Breast epithelium (tissue), 3 donors: ENCODE measurements at regions not wholly inside any gene's neighbourhood (a gene's known extent, or its start where the extent isn't known, plus 50 kb on each side); places are given as distances from the start of the nearest gene placed in this dataset.

Source experiments
- POLR2A ChIP-seq: fragments of 450-650 bp; IDR thresholded peaks from one replicate; pipeline ENCODE4 v1.6.1; 2016; ENCODE audit warnings: antibody characterized with exemption, mild to moderate bottlenecking, moderate library complexity
- POLR2AphosphoS5 ChIP-seq, 3 donors: sonication (generic); formaldehyde crosslinking; IDR thresholded peaks; one replicate each; pipeline ENCODE4 v1.6.1; 2017; ENCODE audit warnings: antibody characterized with exemption in 3 of 3
- TF ChIP-seq, protein P1 (sequence below), 3 donors: fragments of 450-650 bp; IDR thresholded peaks; one replicate each; pipeline ENCODE4 v1.5.1; 2016 to 2017; ENCODE audit warnings: antibody characterized with exemption in 3 of 3, mild to moderate bottlenecking in 3 of 3, moderate library complexity in 3 of 3

DNA sequence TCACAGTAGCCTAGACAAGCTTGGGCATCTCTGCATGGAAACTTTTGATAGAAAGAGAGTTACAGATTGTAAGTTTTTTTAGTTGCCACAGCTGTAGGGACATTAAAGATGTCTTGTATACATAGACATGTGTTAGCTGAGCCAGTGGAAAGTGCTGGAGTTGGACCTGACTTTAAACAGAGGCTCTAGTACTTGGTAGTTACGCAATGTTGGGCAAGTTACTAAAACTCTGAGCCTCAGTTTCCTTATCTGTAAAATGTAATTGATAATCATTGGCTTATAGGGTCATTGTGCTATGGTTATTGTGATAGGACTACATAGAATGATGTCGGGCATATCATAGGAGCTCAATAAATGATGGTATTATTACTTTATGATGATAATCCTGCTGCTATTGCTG is 225.8 kb upstream of the CPHXL start:
- TF ChIP-seq, protein P1, sequence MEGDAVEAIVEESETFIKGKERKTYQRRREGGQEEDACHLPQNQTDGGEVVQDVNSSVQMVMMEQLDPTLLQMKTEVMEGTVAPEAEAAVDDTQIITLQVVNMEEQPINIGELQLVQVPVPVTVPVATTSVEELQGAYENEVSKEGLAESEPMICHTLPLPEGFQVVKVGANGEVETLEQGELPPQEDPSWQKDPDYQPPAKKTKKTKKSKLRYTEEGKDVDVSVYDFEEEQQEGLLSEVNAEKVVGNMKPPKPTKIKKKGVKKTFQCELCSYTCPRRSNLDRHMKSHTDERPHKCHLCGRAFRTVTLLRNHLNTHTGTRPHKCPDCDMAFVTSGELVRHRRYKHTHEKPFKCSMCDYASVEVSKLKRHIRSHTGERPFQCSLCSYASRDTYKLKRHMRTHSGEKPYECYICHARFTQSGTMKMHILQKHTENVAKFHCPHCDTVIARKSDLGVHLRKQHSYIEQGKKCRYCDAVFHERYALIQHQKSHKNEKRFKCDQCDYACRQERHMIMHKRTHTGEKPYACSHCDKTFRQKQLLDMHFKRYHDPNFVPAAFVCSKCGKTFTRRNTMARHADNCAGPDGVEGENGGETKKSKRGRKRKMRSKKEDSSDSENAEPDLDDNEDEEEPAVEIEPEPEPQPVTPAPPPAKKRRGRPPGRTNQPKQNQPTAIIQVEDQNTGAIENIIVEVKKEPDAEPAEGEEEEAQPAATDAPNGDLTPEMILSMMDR (IDR thresholded peaks at IDR 0.05) = no peak
- TF ChIP-seq POLR2A (no peak), POLR2AphosphoS5 (IDR thresholded peaks at IDR 0.05) (no peak)
